Naive thymus-derived CD4-positive, alpha-beta T cell (primary cell): ENCODE measurements at regions not wholly inside any gene's neighbourhood (a gene's known extent, or its start where the extent isn't known, plus 50 kb on each side); places are given as distances from the start of the nearest gene placed in this dataset.
"Not testable (repeated sequence)": the region's sequence is repeated elsewhere in the genome, so short reads cannot be mapped to it uniquely, and the experiment has no call there.

Source experiments
- ATAC-seq: fragments of 150-1000 bp; cut with Tn5 transposase; 2 replicates; pipeline ENCODE4 v1.10.0; 2021; ENCODE audit warnings: mild to moderate bottlenecking, moderate library complexity
- CTCF ChIA-PET: fragments of 350-600 bp; sonication (Branson Sonifier 250); formaldehyde crosslinking; loops from one replicate; lab custom pipeline; 2021; ENCODE audit warnings: antibody characterized with exemption; lab: Charles Lee
- POLR2A ChIA-PET: fragments of 350-600 bp; sonication (Branson Sonifier 250); formaldehyde crosslinking; loops from one replicate; lab custom pipeline; 2021; ENCODE audit warnings: antibody characterized with exemption, inconsistent platforms; lab: Charles Lee
- DNase-seq, 9 donors: peaks; one replicate each; pipeline versions ENCODE4 v3.0.0 to v3.0.0-alpha.2; 2020 to 2022; ENCODE audit warnings: mixed read lengths in 1 of 9
- H3K27ac ChIP-seq: one replicate; pipeline ENCODE4 v1.7.0; 2013; ENCODE audit warnings: mild to moderate bottlenecking, low read depth, low read length, moderate library complexity
- H3K27me3 ChIP-seq, 2 donors: one replicate each; pipeline ENCODE4 v1.7.0; 2013; ENCODE audit warnings: low read length in 2 of 2, mild to moderate bottlenecking in 2 of 2, moderate library complexity in 2 of 2; ENCODE audit not compliant: control insufficient read depth in 2 of 2, insufficient read depth in 2 of 2
- H3K36me3 ChIP-seq, 3 experiments: 1 replicate in 2 of 3; 2 replicates in 1 of 3; pipeline ENCODE4 v1.7.0; 2013; ENCODE audit warnings: low read length in 3 of 3, mild to moderate bottlenecking in 3 of 3, moderate library complexity in 1 of 3; ENCODE audit not compliant: insufficient read depth in 3 of 3, control insufficient read depth in 2 of 3
- H3K4me1 ChIP-seq, 2 donors: one replicate each; pipeline ENCODE4 v1.7.0; 2013; ENCODE audit warnings: low read length in 2 of 2, mild to moderate bottlenecking in 2 of 2, moderate library complexity in 1 of 2; ENCODE audit not compliant: control insufficient read depth in 2 of 2, insufficient read depth in 2 of 2
- H3K4me3 ChIP-seq: 2 replicates; pipeline ENCODE4 v1.7.0; 2013; ENCODE audit warnings: mild to moderate bottlenecking, low read length
- H3K9me3 ChIP-seq, 3 experiments: 1 replicate in 2 of 3; 2 replicates in 1 of 3; pipeline ENCODE4 v1.7.0; 2013; ENCODE audit warnings: low read length in 3 of 3; ENCODE audit not compliant: control insufficient read depth in 2 of 3
- H3K27ac Mint-ChIP-seq, 9 donors: one replicate each; pipeline ENCODE4 v1.8.0; 2020 to 2022; ENCODE audit warnings: mixed read lengths in 9 of 9, mild to moderate bottlenecking in 8 of 9, moderate library complexity in 5 of 9, inconsistent platforms in 2 of 9
- H3K27me3 Mint-ChIP-seq, 5 donors: one replicate each; pipeline ENCODE4 v1.8.0; 2021 to 2022; ENCODE audit warnings: mixed read lengths in 5 of 5, mild to moderate bottlenecking in 1 of 5
- H3K36me3 Mint-ChIP-seq, 5 donors: one replicate each; pipeline ENCODE4 v1.8.0; 2020 to 2022; ENCODE audit warnings: mixed read lengths in 5 of 5, mild to moderate bottlenecking in 3 of 5, inconsistent platforms in 1 of 5
- H3K4me1 Mint-ChIP-seq, 7 donors: one replicate each; pipeline ENCODE4 v1.8.0; 2020 to 2022; ENCODE audit warnings: mixed read lengths in 7 of 7, mild to moderate bottlenecking in 3 of 7, inconsistent platforms in 1 of 7
- H3K4me3 Mint-ChIP-seq, 10 donors: one replicate each; pipeline ENCODE4 v1.8.0; 2020 to 2022; ENCODE audit warnings: mild to moderate bottlenecking in 10 of 10, mixed read lengths in 10 of 10, moderate library complexity in 6 of 10, inconsistent platforms in 2 of 10
- H3K9me3 Mint-ChIP-seq, 11 donors: one replicate each; pipeline ENCODE4 v1.8.0; 2020 to 2022; ENCODE audit warnings: mixed read lengths in 11 of 11, mild to moderate bottlenecking in 4 of 11, inconsistent platforms in 1 of 11, moderate library complexity in 1 of 11
- intact Hi-C, 2 donors: fragments of 100-400 bp; cut with micrococcal nuclease; formaldehyde crosslinking; loops; one replicate each; pipeline ENCODE4 v1.15.1; 2023

GRCh38 chrY:11070250-11071113, 1542.8 kb downstream of the TSPY10 start:
- ChIA-PET POLR2A (no interaction called here), CTCF (no interaction called here)
- no peaks in the 10 kb centered on the region for H3K27me3 ChIP-seq
- no peak overlapping the region for H3K27ac ChIP-seq
- Mint-ChIP-seq H3K27me3 (no peaks in the 10 kb centered on the region), H3K36me3 (no peaks in the 10 kb centered on the region), H3K27ac (no peak overlapping the region), H3K4me1 (no peaks in the 10 kb centered on the region), H3K9me3 (peaks cover 0 to 9% (median 0%) of the 10 kb centered on the region in 11 donors), H3K4me3 (no peak overlapping the region)
- no peaks in the 10 kb centered on the region for H3K9me3 ChIP-seq
- no peak overlapping the region for H3K4me3 ChIP-seq
- intact Hi-C loops, result no loop called here
- no peaks in the 10 kb centered on the region for H3K4me1 ChIP-seq
- no peak for ATAC-seq
- H3K36me3 ChIP-seq, result no peaks in the 10 kb centered on the region
- no peak for DNase-seq

GRCh38 chrY:11085801-11086200, 1558.1 kb downstream of the TSPY10 start:
- H3K4me1 Mint-ChIP-seq, H3K27ac Mint-ChIP-seq, H3K36me3 Mint-ChIP-seq, H3K27me3 ChIP-seq, H3K36me3 ChIP-seq, H3K9me3 ChIP-seq, DNase-seq, POLR2A ChIA-PET, H3K4me3 ChIP-seq, CTCF ChIA-PET, H3K4me3 Mint-ChIP-seq, ATAC-seq, H3K9me3 Mint-ChIP-seq, H3K4me1 ChIP-seq, H3K27ac ChIP-seq, H3K27me3 Mint-ChIP-seq, intact Hi-C loops: not testable (repeated sequence)

GRCh38 chrY:11097498-11097897, 1569.8 kb downstream of the TSPY10 start:
- H3K9me3 ChIP-seq, result peaks cover 0 to 10% (median 0%) of the 10 kb centered on the region in 3 experiments
- H3K27ac ChIP-seq, H3K4me3 Mint-ChIP-seq, CTCF ChIA-PET, H3K27me3 Mint-ChIP-seq, H3K27me3 ChIP-seq, intact Hi-C loops, H3K9me3 Mint-ChIP-seq, H3K36me3 Mint-ChIP-seq, H3K4me1 Mint-ChIP-seq, DNase-seq, H3K4me3 ChIP-seq, H3K4me1 ChIP-seq, H3K27ac Mint-ChIP-seq, H3K36me3 ChIP-seq, POLR2A ChIA-PET, ATAC-seq: not testable (repeated sequence)

- H3K36me3 ChIP-seq, H3K36me3 Mint-ChIP-seq, H3K4me3 Mint-ChIP-seq, H3K27ac ChIP-seq, H3K9me3 Mint-ChIP-seq, DNase-seq, ATAC-seq, H3K27me3 ChIP-seq, H3K27me3 Mint-ChIP-seq, CTCF ChIA-PET, H3K4me1 Mint-ChIP-seq, POLR2A ChIA-PET, H3K4me3 ChIP-seq, H3K4me1 ChIP-seq, intact Hi-C loops, H3K27ac Mint-ChIP-seq: not testable (repeated sequence)
- H3K9me3 ChIP-seq, result peaks cover 0 to 10% (median 0%) of the 10 kb centered on the region in 3 experiments
These were observed 1570.7 kb downstream of the TSPY10 start for GRCh38 chrY:11098419-11098818.

GRCh38 chrY:11099004-11099403, 1571.3 kb downstream of the TSPY10 start:
- Histone ChIP-seq H3K27me3 (no peaks in the 10 kb centered on the region), H3K36me3 (no peaks in the 10 kb centered on the region), H3K9me3 (peaks cover 0 to 10% (median 0%) of the 10 kb centered on the region in 3 experiments), H3K27ac (no peak overlapping the region), H3K4me3 (no peak overlapping the region), H3K4me1 (no peaks in the 10 kb centered on the region)
- Mint-ChIP-seq H3K27me3 (no peaks in the 10 kb centered on the region), H3K4me1 (no peaks in the 10 kb centered on the region), H3K27ac (no peak overlapping the region), H3K36me3 (no peaks in the 10 kb centered on the region), H3K4me3 (no peak overlapping the region), H3K9me3 (peaks cover 0 to 4% (median 0%) of the 10 kb centered on the region in 11 donors)
- POLR2A ChIA-PET, result no interaction called here
- ATAC-seq (no peak), DNase-seq (no peak)
- CTCF ChIA-PET, result no interaction called here
- intact Hi-C loops, result no loop called here

- H3K4me3 ChIP-seq, H3K9me3 Mint-ChIP-seq, POLR2A ChIA-PET, H3K27me3 ChIP-seq, intact Hi-C loops, DNase-seq, H3K27ac ChIP-seq, CTCF ChIA-PET, ATAC-seq, H3K27ac Mint-ChIP-seq, H3K36me3 ChIP-seq, H3K4me3 Mint-ChIP-seq, H3K27me3 Mint-ChIP-seq, H3K36me3 Mint-ChIP-seq, H3K4me1 ChIP-seq, H3K4me1 Mint-ChIP-seq: not testable (repeated sequence)
- H3K9me3 ChIP-seq, result peaks cover 0 to 10% (median 0%) of the 10 kb centered on the region in 3 experiments
These were observed 1572.8 kb downstream of the TSPY10 start for GRCh38 chrY:11100472-11100871.

- POLR2A ChIA-PET, H3K36me3 Mint-ChIP-seq, H3K27ac Mint-ChIP-seq, H3K4me3 ChIP-seq, H3K9me3 Mint-ChIP-seq, H3K27ac ChIP-seq, CTCF ChIA-PET, DNase-seq, H3K4me3 Mint-ChIP-seq, H3K36me3 ChIP-seq, ATAC-seq, intact Hi-C loops, H3K27me3 Mint-ChIP-seq, H3K4me1 ChIP-seq, H3K4me1 Mint-ChIP-seq, H3K27me3 ChIP-seq: not testable (repeated sequence)
- peaks cover 0 to 10% (median 0%) of the 10 kb centered on the region in 3 experiments for H3K9me3 ChIP-seq
These were observed 1575.3 kb downstream of the TSPY10 start for GRCh38 chrY:11102987-11103386.
